ENCODE measurements at regions not wholly inside any gene's neighbourhood (a gene's known extent, or its start where the extent isn't known, plus 50 kb on each side); places are given as distances from the start of the nearest gene placed in this dataset.

GRCh38 chr19:32219392-32219791 lies 126.0 kb upstream of the ZNF507 start:
- DNase-seq (ENCODE audit: insufficient read length, low spot score) (no peak), FAIRE-seq (no peak)
- TF ChIP-seq PAX5 (IDR thresholded peaks at IDR 0.05; ENCODE audit: insufficient read depth, low read length, severe bottlenecking) (no peak), SPI1 (IDR thresholded peaks at IDR 0.05; ENCODE audit: low read depth, low read length) (no peak), POLR2AphosphoS5 (IDR thresholded peaks at IDR 0.05; ENCODE audit: low read depth, low read length) (no peak), TAF1 (IDR thresholded peaks at IDR 0.05; ENCODE audit: low read depth, low read length) (no peak), POU2F2 (IDR thresholded peaks at IDR 0.05; ENCODE audit: low read depth, low read length) (no peak), POLR2A (IDR thresholded peaks at IDR 0.05; ENCODE audit: low read depth, low read length) (no peak)

DNA sequence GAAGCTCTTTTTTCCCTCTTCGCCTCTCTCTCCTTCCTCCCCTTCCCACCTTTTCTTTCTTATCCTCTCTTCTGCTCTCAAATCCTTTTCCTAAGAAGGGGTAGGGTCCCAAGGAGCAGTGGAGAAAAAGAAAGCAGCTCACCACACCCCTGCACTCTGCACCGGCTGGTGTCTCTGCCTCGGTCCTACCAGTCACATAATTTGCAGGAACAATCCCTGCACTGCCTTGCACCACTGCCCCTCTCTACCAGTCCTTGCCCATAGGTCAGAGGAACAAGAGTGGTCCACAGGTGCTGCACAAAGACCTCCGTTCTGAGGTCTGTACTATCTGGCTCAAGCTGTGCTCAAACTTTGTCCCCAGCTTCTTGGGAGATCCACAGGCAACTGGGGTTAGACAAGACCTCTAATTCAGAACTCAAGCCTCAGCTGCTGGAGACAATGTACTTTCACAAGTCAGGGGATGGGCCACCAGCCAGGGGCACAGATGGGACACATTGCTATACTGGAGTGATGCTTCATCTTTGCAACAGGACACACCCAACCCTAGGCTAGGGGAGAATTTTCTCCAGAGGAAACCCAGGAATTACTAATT lies 125.4 kb upstream of the ZNF507 start:
- DNase-seq (ENCODE audit: insufficient read length, low spot score) (no peak), FAIRE-seq (no peak)
- TF ChIP-seq POLR2AphosphoS5 (IDR thresholded peaks at IDR 0.05; ENCODE audit: low read depth, low read length) (no peak), TAF1 (IDR thresholded peaks at IDR 0.05; ENCODE audit: low read depth, low read length) (no peak)

DNA sequence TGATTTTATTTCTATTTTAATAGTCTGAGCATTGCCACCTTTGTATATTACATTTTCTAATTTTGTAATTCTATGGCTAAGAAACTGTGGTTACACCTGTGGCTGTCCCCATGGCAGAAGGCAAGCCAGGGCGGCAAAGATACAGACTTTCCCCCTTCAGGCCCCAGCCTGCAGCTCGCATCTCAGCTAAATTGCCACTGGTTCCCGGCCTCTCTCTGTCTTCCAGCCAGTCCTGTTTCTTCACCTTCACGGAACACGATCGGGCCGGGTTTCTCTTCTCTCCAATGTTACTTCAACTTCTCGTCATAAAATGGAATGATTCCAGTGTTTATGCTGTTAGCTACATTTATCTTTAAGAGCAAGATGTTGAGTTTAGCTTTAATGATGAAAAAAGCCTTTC lies 124.5 kb upstream of the ZNF507 start:
- no peak for FAIRE-seq
- no peak for DNase-seq (ENCODE audit: insufficient read length, low spot score)
- TF ChIP-seq SPI1 (IDR thresholded peaks at IDR 0.05; ENCODE audit: low read depth, low read length) = no peak
- TF ChIP-seq POLR2A (IDR thresholded peaks at IDR 0.05; ENCODE audit: low read depth, low read length) = no peak
- no peak for TF ChIP-seq POLR2AphosphoS5 (IDR thresholded peaks at IDR 0.05; ENCODE audit: low read depth, low read length)
- TF ChIP-seq TAF1 (IDR thresholded peaks at IDR 0.05; ENCODE audit: low read depth, low read length) = no peak
- TF ChIP-seq PAX5 (IDR thresholded peaks at IDR 0.05; ENCODE audit: insufficient read depth, low read length, severe bottlenecking) = no peak
- TF ChIP-seq POU2F2 (IDR thresholded peaks at IDR 0.05; ENCODE audit: low read depth, low read length) = no peak

DNA sequence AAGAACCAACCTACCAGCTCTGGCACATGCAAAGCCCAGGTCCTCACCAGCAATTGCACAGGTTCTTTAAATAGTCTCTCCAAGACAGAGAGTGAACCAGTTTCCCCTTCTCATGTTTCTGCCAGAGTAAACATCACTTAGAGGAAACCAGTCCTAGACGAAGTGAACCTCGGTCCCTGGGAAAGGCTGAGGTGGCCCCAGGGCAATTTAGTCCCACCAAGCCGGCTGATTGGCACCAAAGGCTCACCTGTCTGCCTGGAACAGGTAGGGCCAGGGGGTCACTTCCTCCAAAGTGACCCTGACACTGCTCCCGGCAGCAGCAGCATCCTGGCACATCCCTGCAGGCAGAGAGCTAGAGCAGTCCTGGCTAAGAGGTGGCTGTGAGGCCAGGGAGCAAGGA lies 122.9 kb upstream of the ZNF507 start:
- TF ChIP-seq POLR2A (IDR thresholded peaks at IDR 0.05; ENCODE audit: low read depth, low read length) (no peak), POU2F2 (IDR thresholded peaks at IDR 0.05; ENCODE audit: low read depth, low read length) (no peak), POLR2AphosphoS5 (IDR thresholded peaks at IDR 0.05; ENCODE audit: low read depth, low read length) (no peak), TAF1 (IDR thresholded peaks at IDR 0.05; ENCODE audit: low read depth, low read length) (no peak), PAX5 (IDR thresholded peaks at IDR 0.05; ENCODE audit: insufficient read depth, low read length, severe bottlenecking) (no peak), SPI1 (IDR thresholded peaks at IDR 0.05; ENCODE audit: low read depth, low read length) (no peak)
- FAIRE-seq (no peak), DNase-seq (ENCODE audit: insufficient read length, low spot score) (no peak)

- FAIRE-seq (no peak), DNase-seq (ENCODE audit: insufficient read length, low spot score) (no peak)
- TF ChIP-seq PAX5 (IDR thresholded peaks at IDR 0.05; ENCODE audit: insufficient read depth, low read length, severe bottlenecking) (no peak), POU2F2 (IDR thresholded peaks at IDR 0.05; ENCODE audit: low read depth, low read length) (no peak), TAF1 (IDR thresholded peaks at IDR 0.05; ENCODE audit: low read depth, low read length) (no peak), SPI1 (IDR thresholded peaks at IDR 0.05; ENCODE audit: low read depth, low read length) (no peak), POLR2AphosphoS5 (IDR thresholded peaks at IDR 0.05; ENCODE audit: low read depth, low read length) (no peak), POLR2A (IDR thresholded peaks at IDR 0.05; ENCODE audit: low read depth, low read length) (no peak)
These were observed 122.3 kb upstream of the ZNF507 start for GRCh38 chr19:32223106-32223505.

DNA sequence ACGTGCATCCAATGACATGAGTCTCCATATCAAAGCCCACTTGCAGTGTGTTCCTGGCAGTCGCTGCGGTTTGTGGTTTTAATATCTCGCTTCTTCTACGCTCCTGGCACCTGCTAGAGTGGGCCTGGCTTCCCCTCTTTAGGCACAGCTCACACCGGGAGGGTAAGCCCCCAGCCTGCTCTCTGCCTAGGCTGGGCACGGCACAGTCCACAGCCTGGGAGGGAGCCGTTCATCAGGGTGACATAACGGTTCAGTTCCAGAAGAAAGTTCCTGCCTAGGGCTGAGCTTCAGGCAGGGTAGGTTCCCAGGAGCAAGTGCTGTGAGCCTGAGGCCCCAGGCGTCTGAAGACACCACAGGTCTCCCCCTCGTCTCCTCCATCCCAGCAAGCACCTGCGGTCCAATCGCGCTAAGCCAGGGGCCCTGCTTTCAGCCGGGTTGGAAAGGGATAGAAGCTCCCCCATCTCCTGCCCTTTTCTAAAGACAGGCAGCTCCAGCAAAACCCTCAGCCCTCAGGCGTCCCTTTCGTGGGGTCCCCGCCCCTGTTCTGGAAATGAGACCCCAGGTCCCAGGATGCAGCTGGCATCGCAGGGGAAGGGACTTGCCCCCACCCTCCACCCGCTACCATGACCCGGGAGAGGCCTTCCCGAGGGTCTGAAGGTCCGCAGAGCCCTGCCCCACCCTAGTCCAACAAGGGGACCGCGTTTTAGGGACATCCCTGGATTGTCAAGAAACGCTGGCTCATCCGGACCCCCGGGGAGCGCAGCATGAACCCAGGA lies 121.6 kb upstream of the ZNF507 start:
- no peak for DNase-seq (ENCODE audit: insufficient read length, low spot score)
- no peak for FAIRE-seq
- TF ChIP-seq TAF1 (IDR thresholded peaks at IDR 0.05; ENCODE audit: low read depth, low read length) (no peak), POU2F2 (IDR thresholded peaks at IDR 0.05; ENCODE audit: low read depth, low read length) (no peak), SPI1 (IDR thresholded peaks at IDR 0.05; ENCODE audit: low read depth, low read length) (no peak), POLR2A (IDR thresholded peaks at IDR 0.05; ENCODE audit: low read depth, low read length) (no peak), PAX5 (IDR thresholded peaks at IDR 0.05; ENCODE audit: insufficient read depth, low read length, severe bottlenecking) (no peak), POLR2AphosphoS5 (IDR thresholded peaks at IDR 0.05; ENCODE audit: low read depth, low read length) (no peak)

DNA sequence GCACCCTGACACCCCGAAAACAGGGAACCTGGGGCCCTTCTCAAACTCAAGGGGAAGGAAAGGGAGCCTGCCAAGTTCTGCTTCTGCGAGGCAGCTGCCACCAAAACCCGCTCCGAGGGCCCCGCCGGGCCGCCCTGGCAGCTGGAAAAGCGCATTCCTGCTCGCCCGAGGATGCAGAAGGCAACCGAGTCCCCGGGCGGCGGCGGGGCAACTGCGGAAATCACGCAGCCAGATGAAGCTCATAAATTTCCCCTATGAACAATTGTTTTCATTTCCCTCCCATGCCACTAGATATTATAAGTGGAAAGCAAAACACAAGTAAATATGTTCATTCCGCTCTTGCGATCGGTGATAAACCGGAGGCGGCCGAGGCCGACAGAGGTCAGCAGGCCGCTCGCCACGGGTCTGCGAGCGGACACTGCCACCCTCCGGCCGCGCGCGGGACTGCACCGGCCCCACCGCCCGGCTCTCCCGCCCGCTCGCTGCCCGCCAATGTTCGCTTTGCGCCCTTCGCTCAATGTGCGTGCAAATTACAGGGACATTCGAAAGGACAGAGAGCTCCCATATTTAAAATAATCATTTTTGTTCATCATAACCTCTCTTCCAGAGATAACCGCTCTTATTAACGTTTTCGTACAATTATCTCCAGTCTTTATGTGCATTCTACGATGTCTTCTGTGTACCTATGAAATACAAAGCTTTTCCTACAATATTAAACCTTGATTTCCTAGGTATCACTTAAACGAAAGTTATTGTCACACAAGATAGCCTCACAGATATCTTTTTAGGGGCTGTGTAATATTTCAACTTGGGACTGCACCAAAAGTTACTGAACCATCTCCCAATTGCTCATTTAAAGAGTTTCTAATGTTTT lies 120.8 kb upstream of the ZNF507 start:
- DNase-seq (ENCODE audit: insufficient read length, low spot score) (peak; percentile 81), FAIRE-seq (peak; percentile 84)
- TF ChIP-seq SPI1 (IDR thresholded peaks at IDR 0.05; ENCODE audit: low read depth, low read length) = no peak
- no peak for TF ChIP-seq POU2F2 (IDR thresholded peaks at IDR 0.05; ENCODE audit: low read depth, low read length)
- TF ChIP-seq POLR2A (IDR thresholded peaks at IDR 0.05; ENCODE audit: low read depth, low read length) = no peak
- TF ChIP-seq TAF1 (IDR thresholded peaks at IDR 0.05; ENCODE audit: low read depth, low read length) = no peak
- no peak for TF ChIP-seq PAX5 (IDR thresholded peaks at IDR 0.05; ENCODE audit: insufficient read depth, low read length, severe bottlenecking)
- no peak for TF ChIP-seq POLR2AphosphoS5 (IDR thresholded peaks at IDR 0.05; ENCODE audit: low read depth, low read length)

DNA sequence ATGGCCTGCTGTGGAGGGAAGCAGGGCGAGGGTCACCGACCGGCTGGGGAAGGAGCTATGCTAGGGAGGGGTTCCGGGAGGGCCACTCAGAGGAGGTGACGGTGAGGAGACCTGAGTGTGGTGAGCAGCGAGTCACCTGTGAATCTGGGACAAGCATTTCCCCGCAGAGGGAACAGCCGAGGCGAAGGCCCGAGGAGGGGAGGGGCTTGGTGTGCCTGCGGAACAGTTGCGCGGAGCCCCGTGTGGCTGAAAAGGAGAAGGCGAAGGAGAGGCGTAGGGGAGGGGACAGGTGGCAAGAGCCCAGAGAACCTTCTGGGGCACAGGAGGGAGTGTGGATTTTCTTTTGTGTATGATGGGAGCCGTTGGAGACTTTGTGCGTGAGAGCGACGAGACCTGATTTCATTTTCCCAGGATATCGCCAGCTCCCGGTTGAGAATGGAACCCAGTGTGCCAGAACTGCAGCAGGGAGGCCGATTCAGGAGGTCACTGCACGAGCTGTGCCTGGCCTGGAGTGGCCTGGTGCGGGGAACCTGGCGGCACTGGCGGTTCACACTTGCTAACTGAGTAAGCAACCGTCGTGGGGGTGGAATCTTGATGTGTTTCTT lies 117.7 kb upstream of the ZNF507 start:
- DNase-seq (ENCODE audit: insufficient read length, low spot score) (no peak), FAIRE-seq (no peak)
- TF ChIP-seq PAX5 (IDR thresholded peaks at IDR 0.05; ENCODE audit: insufficient read depth, low read length, severe bottlenecking) = no peak
- TF ChIP-seq SPI1 (IDR thresholded peaks at IDR 0.05; ENCODE audit: low read depth, low read length) = no peak
- no peak for TF ChIP-seq TAF1 (IDR thresholded peaks at IDR 0.05; ENCODE audit: low read depth, low read length)
- TF ChIP-seq POLR2A (IDR thresholded peaks at IDR 0.05; ENCODE audit: low read depth, low read length) = no peak

DNA sequence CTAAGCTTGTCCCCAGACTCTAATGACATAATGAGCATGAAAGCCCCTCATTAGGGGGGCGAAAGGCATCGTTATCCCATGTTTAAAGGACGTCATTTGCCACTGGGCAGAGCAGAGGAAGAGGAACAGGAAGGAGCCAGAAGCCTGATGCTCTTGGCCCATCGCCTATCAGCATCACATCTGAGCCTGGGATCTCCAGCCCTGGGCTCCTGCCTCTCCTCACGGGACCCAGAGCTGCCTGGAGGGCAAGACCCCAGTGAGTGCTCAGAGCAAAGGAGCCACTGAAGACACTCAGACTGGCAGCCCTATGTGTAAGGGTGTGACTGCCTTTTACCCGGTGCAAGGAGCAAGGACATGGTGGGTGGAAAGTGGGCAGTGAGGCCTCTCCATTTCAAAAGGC lies 115.0 kb upstream of the ZNF507 start:
- DNase-seq (ENCODE audit: insufficient read length, low spot score) = no peak
- no peak for FAIRE-seq
- TF ChIP-seq POU2F2 (IDR thresholded peaks at IDR 0.05; ENCODE audit: low read depth, low read length) (no peak), PAX5 (IDR thresholded peaks at IDR 0.05; ENCODE audit: insufficient read depth, low read length, severe bottlenecking) (no peak), TAF1 (IDR thresholded peaks at IDR 0.05; ENCODE audit: low read depth, low read length) (no peak), SPI1 (IDR thresholded peaks at IDR 0.05; ENCODE audit: low read depth, low read length) (no peak), POLR2A (IDR thresholded peaks at IDR 0.05; ENCODE audit: low read depth, low read length) (no peak), POLR2AphosphoS5 (IDR thresholded peaks at IDR 0.05; ENCODE audit: low read depth, low read length) (no peak)
